HG02610 (cell line): ENCODE measurements at regions not wholly inside any gene's neighbourhood (a gene's known extent, or its start where the extent isn't known, plus 50 kb on each side); places are given as distances from the start of the nearest gene placed in this dataset.

Source experiments
- ATAC-seq: cut with Tn5 transposase; IDR thresholded peaks from one replicate; pipeline ENCODE4 v1.9.1; 2021; ENCODE audit warnings: mild to moderate bottlenecking, moderate library complexity; ENCODE audit not compliant: unreplicated experiment

- no peak for ATAC-seq
Measured at GRCh38 chr11:79794484-79795393, 353.9 kb upstream of the TENM4 start.

- no peak for ATAC-seq
Measured at GRCh38 chr11:79794057-79794456, 353.2 kb upstream of the TENM4 start.

GRCh38 chr11:79786961-79787360, 346.1 kb upstream of the TENM4 start:
- ATAC-seq = no peak

- no peak for ATAC-seq
Measured at GRCh38 chr11:79783833-79784232, 343.0 kb upstream of the TENM4 start.

GRCh38 chr11:79768343-79768742, 327.5 kb upstream of the TENM4 start:
- no peak for ATAC-seq

- ATAC-seq = no peak
Measured at GRCh38 chr11:79762279-79762921, 321.6 kb upstream of the TENM4 start.

GRCh38 chr11:79758325-79758724, 317.5 kb upstream of the TENM4 start:
- no peak for ATAC-seq

GRCh38 chr11:79747406-79747805, 306.6 kb upstream of the TENM4 start:
- no peak for ATAC-seq

GRCh38 chr11:79744941-79745340, 304.1 kb upstream of the TENM4 start:
- no peak for ATAC-seq

GRCh38 chr11:79742176-79742575, 301.3 kb upstream of the TENM4 start:
- no peak for ATAC-seq

- ATAC-seq = no peak
Measured at GRCh38 chr11:79739591-79739990, 298.8 kb upstream of the TENM4 start.

GRCh38 chr11:79727221-79727620, 286.4 kb upstream of the TENM4 start:
- ATAC-seq = no peak

GRCh38 chr11:79720115-79720514, 279.3 kb upstream of the TENM4 start:
- ATAC-seq = no peak

GRCh38 chr11:79708319-79708932, 267.6 kb upstream of the TENM4 start:
- ATAC-seq = peak; percentile 66

- ATAC-seq = no peak
Measured at GRCh38 chr11:79705648-79706047, 264.8 kb upstream of the TENM4 start.

GRCh38 chr11:79702303-79702702, 261.5 kb upstream of the TENM4 start:
- no peak for ATAC-seq

GRCh38 chr11:79699246-79699645, 258.4 kb upstream of the TENM4 start:
- no peak for ATAC-seq

- ATAC-seq = peak; percentile 65
Measured at GRCh38 chr11:79697905-79698304, 257.1 kb upstream of the TENM4 start.

GRCh38 chr11:79694368-79694767, 253.5 kb upstream of the TENM4 start:
- ATAC-seq = no peak

- ATAC-seq = no peak
Measured at GRCh38 chr11:79691445-79691844, 250.6 kb upstream of the TENM4 start.

GRCh38 chr11:79686703-79687419, 246.0 kb upstream of the TENM4 start:
- ATAC-seq = no peak
